A673 (cell line): ENCODE measurements at regions not wholly inside any gene's neighbourhood (a gene's known extent, or its start where the extent isn't known, plus 50 kb on each side); places are given as distances from the start of the nearest gene placed in this dataset.

Experiments
- CTCF ChIP-seq: fragments of 300-800, 200-600 bp; sonication (generic); conservative IDR thresholded peaks from 2 replicates; pipeline ENCODE4 v1.5.1; 2017; ENCODE audit warnings: low read depth, mild to moderate bottlenecking, antibody characterized with exemption, low read length, moderate library complexity, mixed read lengths
- EZH2 ChIP-seq: fragments of 200-600 bp; sonication (generic); IDR thresholded peaks from 2 replicates; pipeline ENCODE4 v1.6.1; 2017; ENCODE audit warnings: borderline replicate concordance, low read depth, mild to moderate bottlenecking, mixed read lengths, antibody characterized with exemption, low read length; ENCODE audit not compliant: poor library complexity, severe bottlenecking

- TF ChIP-seq EZH2 (no peak), CTCF (no peak)
Observed at GRCh38 chr17:77687417-77687816, 271.1 kb upstream of the TNRC6C start.
